ENCODE measurements at regions not wholly inside any gene's neighbourhood (a gene's known extent, or its start where the extent isn't known, plus 50 kb on each side); places are given as distances from the start of the nearest gene placed in this dataset.

GRCh38 chr3:87175732-87176131 is 51.4 kb upstream of the CHMP2B start:
- no peak for DNase-seq

- DNase-seq: no peak
Observed at GRCh38 chr3:87173776-87174175, 53.3 kb upstream of the CHMP2B start.

- DNase-seq: no peak
Observed at GRCh38 chr3:87173071-87173470, 54.0 kb upstream of the CHMP2B start.

GRCh38 chr3:87167628-87168456 is 59.3 kb upstream of the CHMP2B start:
- DNase-seq: no peak

- no peak for DNase-seq
Observed at GRCh38 chr3:87164245-87164644, 62.9 kb upstream of the CHMP2B start.

GRCh38 chr3:87161851-87162250 is 65.3 kb upstream of the CHMP2B start:
- DNase-seq: no peak

- DNase-seq: no peak
Observed at GRCh38 chr3:87161417-87161816, 65.7 kb upstream of the CHMP2B start.

GRCh38 chr3:87161013-87161412 is 66.1 kb upstream of the CHMP2B start:
- DNase-seq: no peak

- no peak for DNase-seq
Observed at GRCh38 chr3:87158823-87159222, 68.3 kb upstream of the CHMP2B start.

- DNase-seq: no peak
Observed at GRCh38 chr3:87148020-87148419, 79.1 kb upstream of the CHMP2B start.

GRCh38 chr3:87147562-87147961 is 79.5 kb upstream of the CHMP2B start:
- no peak for DNase-seq

- DNase-seq: no peak
Observed at GRCh38 chr3:87145553-87145952, 81.6 kb upstream of the CHMP2B start.

- no peak for DNase-seq
Observed at GRCh38 chr3:87136066-87136596, 91.0 kb upstream of the CHMP2B start.

- no peak for DNase-seq
Observed at GRCh38 chr3:87135412-87135811, 91.7 kb upstream of the CHMP2B start.

GRCh38 chr3:87132801-87133200 is 94.3 kb upstream of the CHMP2B start:
- no peak for DNase-seq

GRCh38 chr3:87128006-87128405 is 99.1 kb upstream of the CHMP2B start:
- no peak for DNase-seq

- DNase-seq: no peak
Observed at GRCh38 chr3:87127281-87127680, 99.8 kb upstream of the CHMP2B start.

- DNase-seq: no peak
Observed at GRCh38 chr3:87126321-87126720, 100.8 kb upstream of the CHMP2B start.

GRCh38 chr3:87125116-87125515 is 102.0 kb upstream of the CHMP2B start:
- DNase-seq: no peak

- DNase-seq: no peak
Observed at GRCh38 chr3:87122766-87123165, 104.3 kb upstream of the CHMP2B start.

- DNase-seq: no peak
Observed at GRCh38 chr3:87121856-87122255, 105.3 kb upstream of the CHMP2B start.

GRCh38 chr3:87120881-87121280 is 106.2 kb upstream of the CHMP2B start:
- peak; percentile 53 for DNase-seq

- no peak for DNase-seq
Observed at GRCh38 chr3:87120236-87120635, 106.9 kb upstream of the CHMP2B start.

GRCh38 chr3:87109465-87109864 is 117.6 kb upstream of the CHMP2B start:
- DNase-seq: no peak
